ENCODE measurements at regions not wholly inside any gene's neighbourhood (a gene's known extent, or its start where the extent isn't known, plus 50 kb on each side); places are given as distances from the start of the nearest gene placed in this dataset.

DNA sequence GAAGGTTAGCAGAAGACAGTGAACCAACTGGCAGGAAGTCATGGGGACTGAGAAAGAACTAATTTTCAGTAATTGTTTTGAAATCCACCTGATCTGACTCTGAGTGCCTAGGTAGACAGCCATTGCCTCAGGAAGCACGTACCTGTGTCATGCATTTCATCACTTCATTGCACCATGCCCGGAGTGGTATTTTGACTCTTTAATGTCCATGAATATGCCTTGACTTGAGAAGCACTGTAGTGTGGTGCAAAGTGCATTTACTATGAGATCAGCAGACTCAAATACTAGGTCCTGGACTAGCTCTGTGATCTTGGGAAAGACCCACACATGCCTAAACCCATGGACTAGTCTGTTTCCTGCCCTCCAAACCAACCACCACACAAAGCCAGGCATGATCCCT lies 370.9 kb upstream of the MARCKS start:
- TF ChIP-seq RFX5 (IDR thresholded peaks at IDR 0.05; ENCODE audit: low read length) (no peak), GABPA (IDR thresholded peaks at IDR 0.05; ENCODE audit: low read depth) (no peak)
- TF ChIP-seq, protein P1, sequence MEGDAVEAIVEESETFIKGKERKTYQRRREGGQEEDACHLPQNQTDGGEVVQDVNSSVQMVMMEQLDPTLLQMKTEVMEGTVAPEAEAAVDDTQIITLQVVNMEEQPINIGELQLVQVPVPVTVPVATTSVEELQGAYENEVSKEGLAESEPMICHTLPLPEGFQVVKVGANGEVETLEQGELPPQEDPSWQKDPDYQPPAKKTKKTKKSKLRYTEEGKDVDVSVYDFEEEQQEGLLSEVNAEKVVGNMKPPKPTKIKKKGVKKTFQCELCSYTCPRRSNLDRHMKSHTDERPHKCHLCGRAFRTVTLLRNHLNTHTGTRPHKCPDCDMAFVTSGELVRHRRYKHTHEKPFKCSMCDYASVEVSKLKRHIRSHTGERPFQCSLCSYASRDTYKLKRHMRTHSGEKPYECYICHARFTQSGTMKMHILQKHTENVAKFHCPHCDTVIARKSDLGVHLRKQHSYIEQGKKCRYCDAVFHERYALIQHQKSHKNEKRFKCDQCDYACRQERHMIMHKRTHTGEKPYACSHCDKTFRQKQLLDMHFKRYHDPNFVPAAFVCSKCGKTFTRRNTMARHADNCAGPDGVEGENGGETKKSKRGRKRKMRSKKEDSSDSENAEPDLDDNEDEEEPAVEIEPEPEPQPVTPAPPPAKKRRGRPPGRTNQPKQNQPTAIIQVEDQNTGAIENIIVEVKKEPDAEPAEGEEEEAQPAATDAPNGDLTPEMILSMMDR (IDR thresholded peaks at IDR 0.05): no peak

Data from SK-N-SH (cell line).